ENCODE measurements at regions not wholly inside any gene's neighbourhood (a gene's known extent, or its start where the extent isn't known, plus 50 kb on each side); places are given as distances from the start of the nearest gene placed in this dataset.
"Not testable (repeated sequence)": the region's sequence is repeated elsewhere in the genome, so short reads cannot be mapped to it uniquely, and the experiment has no call there.

GRCh38 chrX:750812-751211 lies 120.2 kb downstream of the SHOX start:
- DNase-seq (ENCODE audit: low spot score), result no peak

GRCh38 chrX:750263-750662 lies 119.7 kb downstream of the SHOX start:
- no peak for DNase-seq (ENCODE audit: low spot score)

- no peak for DNase-seq (ENCODE audit: low spot score)
Observed at GRCh38 chrX:747176-747575, 116.6 kb downstream of the SHOX start.

- DNase-seq (ENCODE audit: low spot score), result no peak
Observed at GRCh38 chrX:739611-740010, 109.0 kb downstream of the SHOX start.

- DNase-seq (ENCODE audit: low spot score), result not testable (repeated sequence)
Observed at GRCh38 chrX:737021-737420, 106.4 kb downstream of the SHOX start.

- no peak for DNase-seq (ENCODE audit: low spot score)
Observed at GRCh38 chrX:734362-734761, 103.8 kb downstream of the SHOX start.

- no peak for DNase-seq (ENCODE audit: low spot score)
Observed at GRCh38 chrX:733961-734360, 103.4 kb downstream of the SHOX start.

- DNase-seq (ENCODE audit: low spot score), result no peak
Observed at GRCh38 chrX:729583-730409, 99.2 kb downstream of the SHOX start.

- DNase-seq (ENCODE audit: low spot score), result not testable (repeated sequence)
Observed at GRCh38 chrX:729101-729500, 98.5 kb downstream of the SHOX start.

- not testable (repeated sequence) for DNase-seq (ENCODE audit: low spot score)
Observed at GRCh38 chrX:728639-729038, 98.0 kb downstream of the SHOX start.

- no peak for DNase-seq (ENCODE audit: low spot score)
Observed at GRCh38 chrX:727738-728621, 97.4 kb downstream of the SHOX start.

GRCh38 chrX:725971-726370 lies 95.4 kb downstream of the SHOX start:
- no peak for DNase-seq (ENCODE audit: low spot score)

- no peak for DNase-seq (ENCODE audit: low spot score)
Observed at GRCh38 chrX:724256-724655, 93.7 kb downstream of the SHOX start.

GRCh38 chrX:723781-724180 lies 93.2 kb downstream of the SHOX start:
- DNase-seq (ENCODE audit: low spot score), result no peak

GRCh38 chrX:721354-721753 lies 90.8 kb downstream of the SHOX start:
- DNase-seq (ENCODE audit: low spot score), result no peak

- DNase-seq (ENCODE audit: low spot score), result no peak
Observed at GRCh38 chrX:720825-721224, 90.2 kb downstream of the SHOX start.

- DNase-seq (ENCODE audit: low spot score), result no peak
Observed at GRCh38 chrX:720250-720649, 89.7 kb downstream of the SHOX start.

GRCh38 chrX:716136-716535 lies 85.5 kb downstream of the SHOX start:
- no peak for DNase-seq (ENCODE audit: low spot score)

- no peak for DNase-seq (ENCODE audit: low spot score)
Observed at GRCh38 chrX:714131-714530, 83.5 kb downstream of the SHOX start.

Measured in umbilical cord (tissue), 1 donor.